HG03135 (cell line): ENCODE measurements at regions not wholly inside any gene's neighbourhood (a gene's known extent, or its start where the extent isn't known, plus 50 kb on each side); places are given as distances from the start of the nearest gene placed in this dataset.

Experiments used
- ATAC-seq: cut with Tn5 transposase; IDR thresholded peaks from one replicate; pipeline ENCODE4 v1.9.1; 2021; ENCODE audit warnings: mild to moderate bottlenecking, moderate library complexity; ENCODE audit not compliant: unreplicated experiment

DNA sequence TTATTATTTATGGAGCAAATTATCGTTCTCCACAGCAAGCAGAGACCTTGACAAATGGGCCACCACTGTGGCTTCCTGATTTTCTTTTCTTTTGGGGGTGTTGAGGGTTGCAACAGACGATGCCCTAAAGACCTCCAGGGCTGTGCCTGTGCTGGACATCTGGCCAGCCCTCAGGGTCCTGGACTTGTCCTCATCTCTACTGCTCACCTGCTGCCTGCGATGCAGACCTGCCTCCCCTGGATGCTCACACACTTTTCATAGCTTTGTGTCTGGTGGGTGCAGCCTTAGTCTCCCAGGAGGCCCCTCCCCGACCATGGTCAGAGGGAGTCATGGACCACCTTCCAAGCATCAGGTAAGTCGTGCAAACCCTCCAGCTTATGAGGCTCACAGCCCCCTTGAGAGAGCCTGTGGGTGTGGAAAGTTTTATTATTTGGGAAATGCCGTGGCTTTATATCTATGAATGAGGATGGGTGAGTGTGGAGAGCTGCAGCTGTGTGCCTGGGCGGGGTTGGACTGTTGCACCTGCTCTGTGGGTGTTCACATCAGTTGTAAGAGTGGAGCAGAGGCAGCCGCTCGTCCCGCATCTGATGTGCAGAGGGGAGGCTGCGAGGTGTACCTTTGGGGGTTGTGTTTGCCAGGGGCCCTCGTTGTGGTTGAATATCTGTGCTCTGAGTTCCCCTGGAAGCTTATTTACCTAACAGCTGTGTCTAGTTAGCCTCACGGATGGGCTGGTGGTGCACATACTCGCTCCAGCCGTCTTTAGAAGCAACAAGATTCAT is 126.3 kb upstream of the IRX4 start:
- no peak for ATAC-seq

- ATAC-seq = no peak
Measured at GRCh38 chr5:2007878-2008501, 125.3 kb upstream of the IRX4 start.

DNA sequence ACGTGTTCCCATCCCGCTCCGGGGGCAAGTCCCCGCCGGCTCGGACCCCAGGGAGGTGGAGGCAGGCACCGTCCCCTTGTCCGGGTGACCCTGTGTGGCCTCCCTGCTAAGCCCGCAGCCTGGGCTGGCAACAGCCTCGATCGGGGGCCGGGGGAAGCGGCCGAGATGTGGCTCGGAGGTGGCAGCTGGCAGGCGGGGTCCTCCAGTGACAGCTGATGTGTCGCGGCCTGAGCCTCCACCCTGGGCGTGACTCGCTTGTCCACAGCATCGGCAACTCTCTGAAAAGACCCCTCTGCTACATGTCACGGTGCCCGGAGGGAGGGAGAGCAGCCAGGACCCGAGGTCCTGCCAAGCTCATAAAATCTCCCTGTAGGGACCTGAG is 124.8 kb upstream of the IRX4 start:
- ATAC-seq = no peak

DNA sequence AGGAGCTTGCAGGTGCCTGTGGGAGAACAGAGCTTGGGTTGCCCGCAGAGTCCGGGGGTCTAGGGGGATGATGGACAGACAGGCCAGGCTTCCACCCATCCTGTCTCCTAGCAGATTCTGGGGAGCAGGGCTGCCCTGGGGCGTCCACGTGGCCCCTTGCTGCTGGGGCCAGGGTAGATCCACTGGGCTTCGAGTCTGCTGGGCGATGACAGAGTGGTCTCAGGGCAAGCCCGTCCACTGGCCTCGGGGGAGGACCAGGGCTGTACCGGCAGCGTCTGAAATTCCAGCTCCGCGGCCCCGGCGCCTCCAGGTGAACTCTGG is 124.2 kb upstream of the IRX4 start:
- ATAC-seq = no peak

- no peak for ATAC-seq
Measured at GRCh38 chr5:2006193-2006970, 123.7 kb upstream of the IRX4 start.

DNA sequence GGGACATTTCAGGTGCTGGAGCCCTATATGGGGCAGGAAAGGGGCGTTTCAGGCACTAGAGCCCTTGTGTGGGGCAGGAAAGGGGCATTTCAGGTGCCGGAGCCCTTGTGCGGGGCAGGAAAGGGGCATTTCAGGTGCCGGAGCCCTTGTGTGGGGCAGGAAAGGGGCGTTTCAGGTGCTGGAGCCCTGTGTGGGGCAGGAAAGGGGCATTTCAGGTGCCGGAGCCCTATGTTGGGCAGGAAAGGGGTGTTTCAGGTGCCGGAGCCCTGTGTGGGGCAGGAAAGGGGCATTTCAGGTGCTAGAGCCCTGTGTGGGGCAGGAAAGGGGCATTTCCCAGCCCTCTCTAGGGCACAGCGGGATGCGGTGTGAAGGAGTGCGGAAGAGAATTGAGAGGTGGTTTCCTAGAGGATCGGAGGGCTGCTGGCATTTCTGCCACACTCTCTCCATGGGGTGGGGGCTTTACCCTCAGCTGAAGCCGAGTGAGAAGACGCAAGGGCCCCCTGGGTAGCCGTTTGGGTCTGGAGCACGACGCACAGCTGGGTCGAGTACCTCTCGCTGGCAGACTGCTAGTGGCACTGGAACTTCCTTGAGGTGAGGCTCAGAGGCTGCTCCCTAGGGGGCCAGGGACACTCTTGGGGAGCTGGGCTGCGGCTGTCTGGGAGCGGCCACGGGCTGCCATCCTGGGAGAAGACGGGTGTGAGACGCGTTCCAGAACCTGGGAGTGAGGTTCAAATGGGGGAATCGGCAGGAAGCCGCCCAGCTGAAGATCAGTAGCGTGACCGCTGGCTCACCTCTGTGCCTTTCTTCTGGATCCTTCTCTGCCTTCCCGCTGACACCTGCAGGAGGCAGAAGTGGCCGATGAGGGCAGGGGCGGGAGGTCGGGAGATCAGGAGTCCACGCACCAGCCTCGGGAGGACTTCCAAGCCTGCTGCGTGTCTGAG is 122.6 kb upstream of the IRX4 start:
- no peak for ATAC-seq

DNA sequence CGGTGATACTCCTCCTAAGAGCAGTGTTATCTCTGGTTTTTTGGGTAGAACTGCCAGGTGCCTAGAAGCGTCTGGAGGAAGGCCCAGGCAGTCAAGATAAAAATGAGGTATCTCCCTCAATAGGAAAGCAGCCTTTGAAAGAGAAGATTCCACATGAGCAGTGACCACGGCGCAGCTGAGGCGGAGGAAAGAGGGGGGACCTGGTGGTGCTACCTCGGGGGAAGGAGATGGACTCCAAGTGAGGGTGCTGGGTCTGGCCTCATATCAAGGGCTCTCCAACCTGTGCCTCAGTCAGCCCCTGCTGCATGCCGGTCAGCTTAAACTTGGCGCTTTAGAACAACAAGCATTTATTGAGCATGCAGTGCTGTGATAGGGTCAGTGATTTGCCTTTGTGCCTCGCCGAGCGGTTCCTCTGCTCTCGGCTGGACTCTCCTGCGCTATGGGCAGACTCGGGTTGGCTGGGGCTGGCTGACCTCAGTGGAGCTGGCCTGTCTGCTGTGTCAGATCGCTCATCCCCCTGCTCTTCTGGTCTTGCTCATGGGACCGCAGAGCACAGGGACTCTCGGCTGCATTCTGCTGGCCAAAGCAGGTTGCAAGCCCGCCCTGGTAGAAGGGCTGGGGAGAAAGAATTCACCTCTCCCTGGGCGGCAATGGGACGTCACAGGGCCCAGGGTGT is 121.1 kb upstream of the IRX4 start:
- no peak for ATAC-seq

DNA sequence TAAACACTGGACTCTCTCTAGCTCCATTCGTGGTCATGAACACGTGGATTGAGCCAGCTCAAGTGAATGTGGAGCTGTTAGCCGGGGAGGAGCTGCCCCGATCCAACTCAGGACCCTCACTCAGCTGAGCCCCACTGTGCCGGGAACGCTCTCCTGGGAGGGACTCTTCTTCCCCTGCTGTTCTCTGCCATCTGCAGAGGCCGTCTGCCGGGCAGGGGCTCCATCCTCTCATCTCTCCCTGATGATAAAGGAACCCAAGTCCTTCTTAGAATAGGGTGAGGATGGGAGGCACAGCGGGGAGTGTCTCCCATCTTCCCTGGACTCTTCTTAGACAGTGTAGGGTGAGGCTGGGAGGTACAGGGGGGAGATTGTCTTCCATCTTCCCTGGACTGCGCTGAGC is 120.5 kb upstream of the IRX4 start:
- ATAC-seq = no peak

- ATAC-seq = no peak
Measured at GRCh38 chr5:2001300-2001699, 118.6 kb upstream of the IRX4 start.

DNA sequence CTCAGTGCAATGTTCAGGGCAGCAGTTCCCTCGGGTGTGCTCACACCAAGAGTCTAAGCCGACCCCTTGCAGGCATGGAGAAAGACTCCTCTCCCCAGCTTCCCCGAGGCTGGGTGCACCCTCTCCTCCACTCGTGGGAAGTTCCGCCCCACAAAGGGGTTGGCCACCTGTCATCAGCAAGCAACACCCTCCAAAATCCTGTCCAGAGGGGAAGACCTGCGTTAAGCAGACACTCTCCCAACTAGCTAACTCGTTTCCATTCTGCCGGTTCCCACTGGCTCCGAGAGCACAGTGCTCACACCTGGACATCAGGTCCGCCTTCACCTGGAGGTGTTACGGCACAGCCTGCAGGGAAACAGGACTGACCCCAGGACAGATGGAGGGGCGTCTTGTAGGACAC is 117.9 kb upstream of the IRX4 start:
- no peak for ATAC-seq

- no peak for ATAC-seq
Measured at GRCh38 chr5:1999794-2000193, 117.1 kb upstream of the IRX4 start.

DNA sequence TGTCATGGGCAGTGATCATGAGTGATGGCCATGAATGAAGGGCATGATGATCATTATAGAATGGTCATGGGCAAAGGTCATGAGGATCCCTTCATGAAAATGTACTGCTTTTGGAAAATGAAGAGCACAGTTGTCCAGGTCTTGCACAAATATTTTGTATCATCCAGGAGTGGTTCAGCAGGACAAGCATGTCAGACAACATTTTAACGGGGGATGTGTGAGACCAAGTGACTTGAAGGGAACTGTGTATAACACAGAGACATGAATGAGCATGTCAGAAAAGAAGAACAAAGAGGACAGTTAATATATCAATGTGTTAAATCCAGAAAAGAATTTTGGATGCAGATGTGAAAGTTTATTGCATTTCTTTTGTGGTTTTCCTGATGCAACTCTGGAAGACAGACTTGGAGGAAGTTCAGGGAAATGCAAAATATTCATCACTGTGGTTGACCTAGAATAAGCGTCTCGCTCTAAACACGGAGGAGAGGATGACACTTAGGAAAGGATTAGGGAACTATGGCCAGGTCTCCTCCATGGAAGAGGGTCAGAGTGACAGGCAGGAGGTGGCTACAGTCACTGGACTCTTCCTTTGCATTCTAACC is 116.1 kb upstream of the IRX4 start:
- ATAC-seq = no peak

GRCh38 chr5:1998348-1998669 is 115.6 kb upstream of the IRX4 start:
- ATAC-seq = no peak

- ATAC-seq = no peak
Measured at GRCh38 chr5:1997640-1998347, 115.1 kb upstream of the IRX4 start.

GRCh38 chr5:1995491-1995890 is 112.8 kb upstream of the IRX4 start:
- no peak for ATAC-seq

DNA sequence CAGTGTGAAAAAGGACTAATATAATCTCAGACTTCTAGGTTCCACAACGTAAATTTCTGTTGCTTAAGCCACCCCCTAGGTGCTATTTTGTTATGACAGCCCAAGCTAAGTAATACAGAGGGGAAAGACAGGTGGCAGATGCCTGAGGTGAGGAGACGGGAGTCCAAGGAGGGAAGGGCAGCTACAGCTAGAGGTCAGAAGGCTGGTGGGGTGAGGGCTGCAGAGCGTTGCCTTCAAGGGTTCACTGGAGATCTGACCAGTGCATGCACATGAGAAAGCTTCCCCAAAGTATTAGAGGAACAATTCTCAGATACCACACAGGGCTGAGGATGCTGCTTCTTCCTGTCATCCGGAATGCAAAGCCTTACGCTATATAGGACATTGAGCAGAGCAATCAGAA is 104.7 kb upstream of the IRX4 start:
- no peak for ATAC-seq

DNA sequence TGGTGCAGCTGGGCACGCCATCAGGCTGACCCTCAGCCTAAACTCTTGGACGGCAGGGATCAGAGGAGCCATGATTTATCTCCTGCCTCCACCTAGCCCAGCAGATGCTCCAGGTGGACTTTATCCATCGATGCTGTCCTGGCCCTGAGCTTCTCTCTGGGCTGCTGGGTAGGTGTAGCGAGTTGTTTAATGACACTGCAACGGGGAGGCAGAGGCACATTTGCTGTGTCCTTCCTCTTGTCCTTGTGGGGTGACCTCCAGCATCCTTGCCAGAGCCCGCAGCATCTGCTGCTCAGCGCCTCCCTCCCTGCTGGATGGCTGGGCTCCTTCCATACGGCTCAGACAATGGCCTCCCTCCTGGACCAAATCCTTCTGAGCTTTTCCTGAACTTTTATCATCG is 103.1 kb upstream of the IRX4 start:
- no peak for ATAC-seq

GRCh38 chr5:1983919-1984695 is 101.4 kb upstream of the IRX4 start:
- ATAC-seq = no peak

- ATAC-seq = no peak
Measured at GRCh38 chr5:1983401-1983800, 100.7 kb upstream of the IRX4 start.
